ENCODE measurements at regions not wholly inside any gene's neighbourhood (a gene's known extent, or its start where the extent isn't known, plus 50 kb on each side); places are given as distances from the start of the nearest gene placed in this dataset.

- Histone ChIP-seq H3K4me2 (no peak overlapping the region), H3F3A (replicated peaks; ENCODE audit: insufficient read depth) (no peaks in the 10 kb centered on the region), H4K20me1 (ENCODE audit: insufficient read depth) (no peaks in the 10 kb centered on the region), H3K4me1 (ENCODE audit: control insufficient read depth in 1 of 2, insufficient read depth in 2 of 2, low read depth in 1 of 2, low read length in 1 of 2) (no peaks in the 10 kb centered on the region; a peak in 1 of 4 replicates), H3K79me2 (ENCODE audit: insufficient read depth) (no peaks in the 10 kb centered on the region), H3K27me3 (ENCODE audit: insufficient read depth) (peaks cover 9% of the 10 kb centered on the region; the same call in 1 of the 2 replicates), H3K9me2 (no peaks in the 10 kb centered on the region), H3K4me3 (ENCODE audit: low read depth in 2 of 2, low read length in 1 of 2) (no peak overlapping the region), H2AFZ (ENCODE audit: low read depth) (no peak overlapping the region), H3K36me3 (replicated peaks in 1 of 2; ENCODE audit: control insufficient read depth in 1 of 2, insufficient read depth in 2 of 2, low read length in 1 of 2) (no peaks in the 10 kb centered on the region), H3K9me3 (no peaks in the 10 kb centered on the region), H3K9ac (no peak overlapping the region), H3K27ac (ENCODE audit: low read depth in 2 of 2, low read length in 1 of 2) (no peak overlapping the region)
- DNase-seq, result no peak
- WGBS (ENCODE audit: low lambda C conversion rate), result 56% methylated on average over 3 of the region's 3 CpGs
- ChIA-PET CTCF (interaction anchor here (1.2 to 2.2 kb wide), 2 partner anchors 80 to 147 kb away, joined by 5 to 9 read pairs; no protein-coding TSS in a partner anchor), POLR2A (no interaction called here)
- TF ChIP-seq RCOR1 (IDR thresholded peaks at IDR 0.05; ENCODE audit: low read length), result no peak
- no peak for TF ChIP-seq USF1 (IDR thresholded peaks at IDR 0.05; ENCODE audit: borderline replicate concordance, low read depth)
- no peak for TF ChIP-seq MXI1 (IDR thresholded peaks at IDR 0.05; ENCODE audit: low read depth, low read length)
- TF ChIP-seq NRF1 (IDR thresholded peaks at IDR 0.05; ENCODE audit: low read depth, low read length), result no peak
Observed at GRCh38 chr2:72003796-72004195, 143.9 kb downstream of the CYP26B1 start.

- POLR2A ChIA-PET, result no interaction called here
- Histone ChIP-seq H3K9me3 (no peaks in the 10 kb centered on the region), H3K36me3 (replicated peaks in 1 of 2; ENCODE audit: control insufficient read depth in 1 of 2, insufficient read depth in 2 of 2, low read length in 1 of 2) (no peaks in the 10 kb centered on the region), H4K20me1 (ENCODE audit: insufficient read depth) (no peaks in the 10 kb centered on the region), H3K9me2 (no peaks in the 10 kb centered on the region), H3K4me1 (ENCODE audit: control insufficient read depth in 1 of 2, insufficient read depth in 2 of 2, low read depth in 1 of 2, low read length in 1 of 2) (no peaks in the 10 kb centered on the region; a peak in 1 of 4 replicates), H2AFZ (ENCODE audit: low read depth) (no peak overlapping the region), H3K27ac (ENCODE audit: low read depth in 2 of 2, low read length in 1 of 2) (no peak overlapping the region), H3K79me2 (ENCODE audit: insufficient read depth) (no peaks in the 10 kb centered on the region), H3F3A (replicated peaks; ENCODE audit: insufficient read depth) (no peaks in the 10 kb centered on the region), H3K27me3 (ENCODE audit: insufficient read depth) (peaks cover 9% of the 10 kb centered on the region; the same call in 1 of the 2 replicates), H3K4me3 (ENCODE audit: low read depth in 2 of 2, low read length in 1 of 2) (no peak overlapping the region), H3K9ac (no peak overlapping the region), H3K4me2 (no peak overlapping the region)
- DNase-seq, result no peak
- CTCF ChIA-PET, result interaction anchor here (1.0 to 2.2 kb wide), 3 partner anchors 79 to 147 kb away, joined by 4 to 9 read pairs (median 5); no protein-coding TSS in a partner anchor
- WGBS (ENCODE audit: low lambda C conversion rate), result 37% methylated on average over 7 of the region's 8 CpGs
- TF ChIP-seq FOSL2 (IDR thresholded peaks at IDR 0.05; ENCODE audit: borderline replicate concordance, low read depth) (no peak), EZH2phosphoT487 (IDR thresholded peaks at IDR 0.05; ENCODE audit: borderline replicate concordance, low read depth) (no peak), MEF2A (IDR thresholded peaks at IDR 0.05; ENCODE audit: borderline replicate concordance, low read depth) (no peak), YY1 (IDR thresholded peaks at IDR 0.05; ENCODE audit: low read depth) (no peak), NFIC (IDR thresholded peaks at IDR 0.05; ENCODE audit: borderline replicate concordance) (no peak)
Observed at GRCh38 chr2:72003124-72003523, 144.5 kb downstream of the CYP26B1 start.

- 35% methylated on average over 9 of the region's 9 CpGs for WGBS (ENCODE audit: low lambda C conversion rate)
- Histone ChIP-seq H3K9ac (no peak overlapping the region), H3K27ac (ENCODE audit: low read depth in 2 of 2, low read length in 1 of 2) (no peak overlapping the region), H2AFZ (ENCODE audit: low read depth) (no peak overlapping the region), H3K4me2 (no peak overlapping the region), H3K79me2 (ENCODE audit: insufficient read depth) (no peaks in the 10 kb centered on the region), H4K20me1 (ENCODE audit: insufficient read depth) (no peaks in the 10 kb centered on the region), H3K4me1 (ENCODE audit: control insufficient read depth in 1 of 2, insufficient read depth in 2 of 2, low read depth in 1 of 2, low read length in 1 of 2) (no peaks in the 10 kb centered on the region; a peak in 1 of 4 replicates), H3F3A (replicated peaks; ENCODE audit: insufficient read depth) (no peaks in the 10 kb centered on the region), H3K27me3 (ENCODE audit: insufficient read depth) (peaks cover 9% of the 10 kb centered on the region; the same call in 1 of the 2 replicates), H3K4me3 (ENCODE audit: low read depth in 2 of 2, low read length in 1 of 2) (no peak overlapping the region), H3K9me3 (no peaks in the 10 kb centered on the region), H3K9me2 (no peaks in the 10 kb centered on the region), H3K36me3 (replicated peaks in 1 of 2; ENCODE audit: control insufficient read depth in 1 of 2, insufficient read depth in 2 of 2, low read length in 1 of 2) (no peaks in the 10 kb centered on the region)
- DNase-seq, result peak; percentile 60
- ChIA-PET CTCF (interaction anchor here (0.8 to 2.2 kb wide), 5 partner anchors 78 to 453 kb away, joined by 3 to 9 read pairs (median 5); no protein-coding TSS in a partner anchor), POLR2A (no interaction called here)
- TF ChIP-seq EP300 (IDR thresholded peaks at IDR 0.05; ENCODE audit: borderline replicate concordance in 1 of 2, low read depth in 1 of 2, low read length in 1 of 2), result no peak
- no peak for TF ChIP-seq JUND (IDR thresholded peaks at IDR 0.05)
- TF ChIP-seq RCOR1 (IDR thresholded peaks at IDR 0.05; ENCODE audit: low read length), result peak; percentile 58; the same call in 1 of the 2 replicates
- TF ChIP-seq GATA2 (CRISPR knock-in tag; IDR thresholded peaks at IDR 0.05), result peak; percentile 64
- TF ChIP-seq FOXM1 (IDR thresholded peaks at IDR 0.05; ENCODE audit: low read depth), result no peak
Observed at GRCh38 chr2:72001937-72002690, 145.5 kb downstream of the CYP26B1 start.

All from SK-N-SH (cell line).